ENCODE measurements at regions not wholly inside any gene's neighbourhood (a gene's known extent, or its start where the extent isn't known, plus 50 kb on each side); places are given as distances from the start of the nearest gene placed in this dataset.
A peak's percentile ranks its signal among the peaks of the same experiment; 100 is the strongest.

- Histone ChIP-seq H4K12ac (ENCODE audit: low read depth, low read length) (no peak overlapping the region), H3K4me3 (ENCODE audit: low read depth, low read length) (no peak overlapping the region), H3K4me1 (ENCODE audit: control insufficient read depth in 1 of 2, insufficient read depth in 2 of 2, low read length in 2 of 2) (no peaks in the 10 kb centered on the region), H3K9me3 (ENCODE audit: insufficient read depth, low read depth, low read length) (no peaks in the 10 kb centered on the region), H2AK5ac (ENCODE audit: low read length) (no peak overlapping the region), H2BK5ac (ENCODE audit: low read depth, low read length, poor library complexity) (no peak overlapping the region), H3K36me3 (ENCODE audit: control insufficient read depth in 1 of 2, insufficient read depth in 2 of 2, low read length in 2 of 2) (no peaks in the 10 kb centered on the region), H4K8ac (ENCODE audit: low read depth, low read length) (no peak overlapping the region), H4K91ac (ENCODE audit: low read depth, low read length) (no peak overlapping the region), H3K23ac (ENCODE audit: low read length) (no peak overlapping the region), H3K14ac (ENCODE audit: low read length) (no peak overlapping the region), H3K79me1 (ENCODE audit: low read length) (peaks cover 1% of the 10 kb centered on the region), H2AFZ (ENCODE audit: insufficient read depth, low read length, poor library complexity) (no peak overlapping the region), H3K27ac (ENCODE audit: low read depth, low read length) (no peak overlapping the region), H3K4ac (ENCODE audit: low read depth, low read length) (no peak overlapping the region), H2BK120ac (ENCODE audit: insufficient read depth, low read length, poor library complexity) (no peak overlapping the region), H3K18ac (ENCODE audit: low read length) (no peak overlapping the region), H2BK12ac (ENCODE audit: low read length) (no peak overlapping the region), H3K4me2 (ENCODE audit: low read length) (no peak overlapping the region), H3K9ac (ENCODE audit: low read length) (no peak overlapping the region), H3K79me2 (ENCODE audit: control insufficient read depth, insufficient read depth, low read length, poor library complexity) (no peaks in the 10 kb centered on the region), H3K27me3 (ENCODE audit: insufficient read depth, low read length) (no peaks in the 10 kb centered on the region)
- DNase-seq = no peak
- no CpG with 5 or more reads among the region's 2 CpGs for WGBS (ENCODE audit: extremely low coverage, insufficient coverage, insufficient read length)
Measured at GRCh38 chr3:106342386-106342785, 473.6 kb upstream of the CBLB start.

- Histone ChIP-seq H3K9ac (ENCODE audit: low read length) (no peak overlapping the region), H2AFZ (ENCODE audit: insufficient read depth, low read length, poor library complexity) (no peak overlapping the region), H3K79me1 (ENCODE audit: low read length) (peaks cover 1% of the 10 kb centered on the region), H3K18ac (ENCODE audit: low read length) (no peak overlapping the region), H3K4me2 (ENCODE audit: low read length) (no peak overlapping the region), H3K23ac (ENCODE audit: low read length) (no peak overlapping the region), H2AK5ac (ENCODE audit: low read length) (no peak overlapping the region), H4K12ac (ENCODE audit: low read depth, low read length) (no peak overlapping the region), H4K91ac (ENCODE audit: low read depth, low read length) (no peak overlapping the region), H3K79me2 (ENCODE audit: control insufficient read depth, insufficient read depth, low read length, poor library complexity) (no peaks in the 10 kb centered on the region), H2BK12ac (ENCODE audit: low read length) (no peak overlapping the region), H2BK5ac (ENCODE audit: low read depth, low read length, poor library complexity) (no peak overlapping the region), H3K4me1 (ENCODE audit: control insufficient read depth in 1 of 2, insufficient read depth in 2 of 2, low read length in 2 of 2) (no peaks in the 10 kb centered on the region), H3K36me3 (ENCODE audit: control insufficient read depth in 1 of 2, insufficient read depth in 2 of 2, low read length in 2 of 2) (no peaks in the 10 kb centered on the region), H3K27ac (ENCODE audit: low read depth, low read length) (no peak overlapping the region), H3K4ac (ENCODE audit: low read depth, low read length) (no peak overlapping the region), H3K4me3 (ENCODE audit: low read depth, low read length) (no peak overlapping the region), H2BK120ac (ENCODE audit: insufficient read depth, low read length, poor library complexity) (no peak overlapping the region), H3K27me3 (ENCODE audit: insufficient read depth, low read length) (no peaks in the 10 kb centered on the region), H3K9me3 (ENCODE audit: insufficient read depth, low read depth, low read length) (no peaks in the 10 kb centered on the region), H4K8ac (ENCODE audit: low read depth, low read length) (no peak overlapping the region), H3K14ac (ENCODE audit: low read length) (no peak overlapping the region)
- peak; percentile 71 to 93 for DNase-seq
Measured at GRCh38 chr3:106343811-106344210, 475.0 kb upstream of the CBLB start.

- H3K79me1 ChIP-seq (ENCODE audit: low read length) = peaks cover 1% of the 10 kb centered on the region
- peak; percentile 63 to 93 for DNase-seq
- H2BK120ac ChIP-seq (ENCODE audit: insufficient read depth, low read length, poor library complexity) = no peak overlapping the region
- no peaks in the 10 kb centered on the region for H3K36me3 ChIP-seq (ENCODE audit: control insufficient read depth in 1 of 2, insufficient read depth in 2 of 2, low read length in 2 of 2)
- H4K12ac ChIP-seq (ENCODE audit: low read depth, low read length) = no peak overlapping the region
- no peak overlapping the region for H3K4ac ChIP-seq (ENCODE audit: low read depth, low read length)
- H3K14ac ChIP-seq (ENCODE audit: low read length) = no peak overlapping the region
- no peak overlapping the region for H2BK12ac ChIP-seq (ENCODE audit: low read length)
- no peaks in the 10 kb centered on the region for H3K79me2 ChIP-seq (ENCODE audit: control insufficient read depth, insufficient read depth, low read length, poor library complexity)
- no peak overlapping the region for H4K8ac ChIP-seq (ENCODE audit: low read depth, low read length)
- no peak overlapping the region for H3K23ac ChIP-seq (ENCODE audit: low read length)
- H4K91ac ChIP-seq (ENCODE audit: low read depth, low read length) = no peak overlapping the region
- no peaks in the 10 kb centered on the region for H3K9me3 ChIP-seq (ENCODE audit: insufficient read depth, low read depth, low read length)
- no peak overlapping the region for H3K9ac ChIP-seq (ENCODE audit: low read length)
- H3K4me1 ChIP-seq (ENCODE audit: control insufficient read depth in 1 of 2, insufficient read depth in 2 of 2, low read length in 2 of 2) = no peaks in the 10 kb centered on the region
- H2BK5ac ChIP-seq (ENCODE audit: low read depth, low read length, poor library complexity) = no peak overlapping the region
- H3K4me2 ChIP-seq (ENCODE audit: low read length) = no peak overlapping the region
- H2AK5ac ChIP-seq (ENCODE audit: low read length) = no peak overlapping the region
- H3K18ac ChIP-seq (ENCODE audit: low read length) = no peak overlapping the region
- no peak overlapping the region for H3K27ac ChIP-seq (ENCODE audit: low read depth, low read length)
- H3K27me3 ChIP-seq (ENCODE audit: insufficient read depth, low read length) = no peaks in the 10 kb centered on the region
- H3K4me3 ChIP-seq (ENCODE audit: low read depth, low read length) = no peak overlapping the region
- H2AFZ ChIP-seq (ENCODE audit: insufficient read depth, low read length, poor library complexity) = no peak overlapping the region
- no CpG with 5 or more reads among the region's 5 CpGs for WGBS (ENCODE audit: extremely low coverage, insufficient coverage, insufficient read length)
Measured at GRCh38 chr3:106345353-106346027, 476.7 kb upstream of the CBLB start.

DNA sequence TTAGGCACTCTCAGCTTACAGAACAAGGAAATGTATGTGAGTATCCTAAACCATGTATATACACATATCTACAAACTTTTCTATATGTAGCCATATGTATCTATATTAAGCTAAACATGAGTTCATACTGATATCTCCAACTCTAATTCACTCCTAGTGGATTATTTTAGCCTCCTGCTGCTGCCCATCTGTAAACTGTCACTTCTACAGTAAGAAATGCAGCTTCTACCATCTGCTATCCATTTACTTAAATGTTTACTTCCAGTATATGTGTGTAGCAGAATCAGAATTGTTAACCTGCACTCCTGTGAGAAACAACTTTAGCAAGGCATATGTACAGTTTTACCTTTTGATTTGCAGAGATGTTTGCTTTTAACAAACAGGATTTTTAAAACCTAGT is 478.5 kb upstream of the CBLB start:
- no peak overlapping the region for H3K14ac ChIP-seq (ENCODE audit: low read length)
- no peak overlapping the region for H2AFZ ChIP-seq (ENCODE audit: insufficient read depth, low read length, poor library complexity)
- H3K27me3 ChIP-seq (ENCODE audit: insufficient read depth, low read length) = no peaks in the 10 kb centered on the region
- H3K36me3 ChIP-seq (ENCODE audit: control insufficient read depth in 1 of 2, insufficient read depth in 2 of 2, low read length in 2 of 2) = no peaks in the 10 kb centered on the region
- H3K27ac ChIP-seq (ENCODE audit: low read depth, low read length) = no peak overlapping the region
- no peak overlapping the region for H2BK5ac ChIP-seq (ENCODE audit: low read depth, low read length, poor library complexity)
- no peak overlapping the region for H3K4me2 ChIP-seq (ENCODE audit: low read length)
- H4K91ac ChIP-seq (ENCODE audit: low read depth, low read length) = no peak overlapping the region
- H2AK5ac ChIP-seq (ENCODE audit: low read length) = no peak overlapping the region
- no peaks in the 10 kb centered on the region for H3K79me2 ChIP-seq (ENCODE audit: control insufficient read depth, insufficient read depth, low read length, poor library complexity)
- no peak overlapping the region for H4K12ac ChIP-seq (ENCODE audit: low read depth, low read length)
- no peak overlapping the region for H2BK12ac ChIP-seq (ENCODE audit: low read length)
- DNase-seq = no peak
- no peak overlapping the region for H3K23ac ChIP-seq (ENCODE audit: low read length)
- no peak overlapping the region for H3K4me3 ChIP-seq (ENCODE audit: low read depth, low read length)
- H3K9ac ChIP-seq (ENCODE audit: low read length) = no peak overlapping the region
- H3K79me1 ChIP-seq (ENCODE audit: low read length) = peaks cover 1% of the 10 kb centered on the region
- H2BK120ac ChIP-seq (ENCODE audit: insufficient read depth, low read length, poor library complexity) = no peak overlapping the region
- no peak overlapping the region for H4K8ac ChIP-seq (ENCODE audit: low read depth, low read length)
- no peaks in the 10 kb centered on the region for H3K9me3 ChIP-seq (ENCODE audit: insufficient read depth, low read depth, low read length)
- no peak overlapping the region for H3K18ac ChIP-seq (ENCODE audit: low read length)
- H3K4me1 ChIP-seq (ENCODE audit: control insufficient read depth in 1 of 2, insufficient read depth in 2 of 2, low read length in 2 of 2) = no peaks in the 10 kb centered on the region
- no peak overlapping the region for H3K4ac ChIP-seq (ENCODE audit: low read depth, low read length)

All from trophoblast cell (in vitro differentiated cells and primary cell).